Adipocyte (in vitro differentiated cells): ENCODE measurements at regions not wholly inside any gene's neighbourhood (a gene's known extent, or its start where the extent isn't known, plus 50 kb on each side); places are given as distances from the start of the nearest gene placed in this dataset.

Source experiments
- DNase-seq: peaks from one replicate; pipeline ENCODE4 v3.0.0-alpha.2; 2015; ENCODE audit warnings: low read depth
- H3K27me3 ChIP-seq: replicated peaks from 2 replicates; pipeline ENCODE4 v1.7.0; 2013; ENCODE audit warnings: mild to moderate bottlenecking, low read length, moderate library complexity; ENCODE audit not compliant: control insufficient read depth, insufficient read depth
- H3K36me3 ChIP-seq: 2 replicates; pipeline ENCODE4 v1.7.0; 2013; ENCODE audit warnings: low read length, mild to moderate bottlenecking, moderate library complexity; ENCODE audit not compliant: control insufficient read depth, insufficient read depth, severe bottlenecking
- H3K4me1 ChIP-seq: 2 replicates; pipeline ENCODE4 v1.7.0; 2013; ENCODE audit warnings: mild to moderate bottlenecking, low read length, moderate library complexity; ENCODE audit not compliant: control insufficient read depth, insufficient read depth
- H3K4me3 ChIP-seq: 2 replicates; pipeline ENCODE4 v1.7.0; 2013; ENCODE audit warnings: mild to moderate bottlenecking, low read length, moderate library complexity
- H3K9ac ChIP-seq: 2 replicates; pipeline ENCODE4 v1.7.0; 2013; ENCODE audit warnings: mild to moderate bottlenecking, low read length, moderate library complexity
- H3K9me3 ChIP-seq: 2 replicates; pipeline ENCODE4 v1.7.0; 2013; ENCODE audit warnings: mild to moderate bottlenecking, low read length, moderate library complexity; ENCODE audit not compliant: control insufficient read depth

- Histone ChIP-seq H3K9ac (no peak overlapping the region), H3K4me1 (peaks cover 12% of the 10 kb centered on the region), H3K4me3 (no peak overlapping the region), H3K9me3 (no peaks in the 10 kb centered on the region), H3K36me3 (no peaks in the 10 kb centered on the region), H3K27me3 (no peaks in the 10 kb centered on the region)
- no peak for DNase-seq
Observed at GRCh38 chr4:186775902-186776301, 52.2 kb upstream of the FAT1 start.

GRCh38 chr4:186778134-186778533, 54.5 kb upstream of the FAT1 start:
- H3K9ac ChIP-seq, result no peak overlapping the region
- no peak for DNase-seq
- H3K27me3 ChIP-seq, result no peaks in the 10 kb centered on the region
- no peak overlapping the region for H3K4me3 ChIP-seq
- H3K36me3 ChIP-seq, result no peaks in the 10 kb centered on the region
- H3K9me3 ChIP-seq, result no peaks in the 10 kb centered on the region
- H3K4me1 ChIP-seq, result peaks cover 3% of the 10 kb centered on the region

- H3K9me3 ChIP-seq, result no peaks in the 10 kb centered on the region
- no peaks in the 10 kb centered on the region for H3K36me3 ChIP-seq
- peaks cover 3% of the 10 kb centered on the region for H3K4me1 ChIP-seq
- H3K27me3 ChIP-seq, result no peaks in the 10 kb centered on the region
- no peak for DNase-seq
- no peak overlapping the region for H3K9ac ChIP-seq
- H3K4me3 ChIP-seq, result no peak overlapping the region
Observed at GRCh38 chr4:186780291-186781031, 56.8 kb upstream of the FAT1 start.

GRCh38 chr4:186781032-186781917, 57.6 kb upstream of the FAT1 start:
- no peaks in the 10 kb centered on the region for H3K27me3 ChIP-seq
- no peak overlapping the region for H3K9ac ChIP-seq
- DNase-seq, result peak; percentile 50
- H3K4me1 ChIP-seq, result no peaks in the 10 kb centered on the region
- no peak overlapping the region for H3K4me3 ChIP-seq
- no peaks in the 10 kb centered on the region for H3K9me3 ChIP-seq
- H3K36me3 ChIP-seq, result no peaks in the 10 kb centered on the region

GRCh38 chr4:186782302-186782701, 58.6 kb upstream of the FAT1 start:
- Histone ChIP-seq H3K4me3 (no peak overlapping the region), H3K27me3 (no peaks in the 10 kb centered on the region), H3K36me3 (no peaks in the 10 kb centered on the region), H3K9me3 (no peaks in the 10 kb centered on the region), H3K4me1 (no peaks in the 10 kb centered on the region), H3K9ac (no peak overlapping the region)
- DNase-seq, result no peak

- no peaks in the 10 kb centered on the region for H3K36me3 ChIP-seq
- H3K27me3 ChIP-seq, result no peaks in the 10 kb centered on the region
- H3K9ac ChIP-seq, result no peak overlapping the region
- no peak overlapping the region for H3K4me3 ChIP-seq
- H3K4me1 ChIP-seq, result no peaks in the 10 kb centered on the region
- no peaks in the 10 kb centered on the region for H3K9me3 ChIP-seq
- DNase-seq, result no peak
Observed at GRCh38 chr4:186787536-186787935, 63.9 kb upstream of the FAT1 start.

- Histone ChIP-seq H3K9me3 (no peaks in the 10 kb centered on the region), H3K9ac (no peak overlapping the region), H3K36me3 (no peaks in the 10 kb centered on the region), H3K27me3 (no peaks in the 10 kb centered on the region), H3K4me1 (peaks cover 8% of the 10 kb centered on the region), H3K4me3 (no peak overlapping the region)
- peak; percentile 47 for DNase-seq
Observed at GRCh38 chr4:186789651-186790050, 66.0 kb upstream of the FAT1 start.

GRCh38 chr4:186790630-186791029, 67.0 kb upstream of the FAT1 start:
- Histone ChIP-seq H3K27me3 (no peaks in the 10 kb centered on the region), H3K4me3 (no peak overlapping the region), H3K9me3 (no peaks in the 10 kb centered on the region), H3K9ac (no peak overlapping the region), H3K4me1 (peaks cover 8% of the 10 kb centered on the region), H3K36me3 (no peaks in the 10 kb centered on the region)
- no peak for DNase-seq

- H3K4me3 ChIP-seq, result no peak overlapping the region
- H3K4me1 ChIP-seq, result peaks cover 8% of the 10 kb centered on the region
- H3K9ac ChIP-seq, result no peak overlapping the region
- H3K36me3 ChIP-seq, result no peaks in the 10 kb centered on the region
- H3K27me3 ChIP-seq, result no peaks in the 10 kb centered on the region
- no peak for DNase-seq
- no peaks in the 10 kb centered on the region for H3K9me3 ChIP-seq
Observed at GRCh38 chr4:186792728-186793366, 69.2 kb upstream of the FAT1 start.

- DNase-seq, result no peak
- no peaks in the 10 kb centered on the region for H3K36me3 ChIP-seq
Observed at GRCh38 chr4:186798951-186799659, 75.4 kb upstream of the FAT1 start.

More at GRCh38 chr4:186798951-186799659, 75.4 kb upstream of the FAT1 start:
- peak overlapping the region; percentile 47 for H3K4me3 ChIP-seq
- no peaks in the 10 kb centered on the region for H3K27me3 ChIP-seq
- no peaks in the 10 kb centered on the region for H3K9me3 ChIP-seq
- peaks cover 3% of the 10 kb centered on the region for H3K4me1 ChIP-seq
- no peak overlapping the region for H3K9ac ChIP-seq
